HL-60/S4 treated with phorbol 12-myristate 13-acetate at 8.2 ng/mL for 4 days and 3 days (cell line): ENCODE measurements at regions not wholly inside any gene's neighbourhood (a gene's known extent, or its start where the extent isn't known, plus 50 kb on each side); places are given as distances from the start of the nearest gene placed in this dataset.
"Not testable (repeated sequence)": the region's sequence is repeated elsewhere in the genome, so short reads cannot be mapped to it uniquely, and the experiment has no call there.

Experiments
- in situ Hi-C: fragments of 300-500 bp; cut with MboI; formaldehyde crosslinking; loops from 2 replicates; pipeline ENCODE4 v1.15.0; 2022; ENCODE audit warnings: low sequenced_read_pairs

DNA sequence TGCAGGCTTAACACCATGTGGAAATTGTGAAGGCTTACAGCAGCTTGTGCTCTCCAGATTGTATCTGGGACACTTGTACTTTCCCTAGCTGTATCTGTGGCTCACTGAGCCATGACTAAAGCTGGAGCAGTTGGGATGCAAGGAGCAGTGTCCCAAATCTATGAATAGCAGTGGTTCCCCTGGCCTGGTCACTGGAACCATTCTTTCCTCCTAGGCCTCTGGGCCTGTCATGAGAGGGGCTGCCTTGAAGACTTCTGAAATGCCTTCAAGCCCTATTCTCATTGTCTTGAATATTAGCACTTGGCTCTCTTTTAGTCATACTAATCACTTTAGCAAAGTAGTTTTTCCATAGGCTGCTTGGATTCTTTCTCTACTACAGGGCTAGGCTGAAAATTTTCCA is 186.8 kb upstream of the LRATD1 start:
- in situ Hi-C loops: no loop called here

DNA sequence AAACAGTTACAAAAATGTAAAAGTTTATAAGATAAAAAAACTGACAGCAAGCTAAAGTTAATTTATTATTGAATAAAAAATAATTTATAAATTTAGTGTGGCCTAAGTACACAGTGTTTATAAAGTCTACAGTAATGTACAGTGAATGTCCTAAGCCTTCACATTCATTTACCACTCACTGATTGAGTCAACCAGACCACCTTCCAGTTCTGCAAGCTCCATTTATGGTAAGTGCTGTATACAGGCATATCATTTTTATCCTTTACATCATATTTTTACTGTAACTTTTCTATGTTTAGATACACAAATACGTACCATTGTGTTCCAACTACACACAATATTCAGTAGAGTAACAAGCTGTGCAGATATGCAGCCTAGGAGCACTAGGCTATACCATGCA is 184.2 kb upstream of the LRATD1 start:
- in situ Hi-C loops: no loop called here

DNA sequence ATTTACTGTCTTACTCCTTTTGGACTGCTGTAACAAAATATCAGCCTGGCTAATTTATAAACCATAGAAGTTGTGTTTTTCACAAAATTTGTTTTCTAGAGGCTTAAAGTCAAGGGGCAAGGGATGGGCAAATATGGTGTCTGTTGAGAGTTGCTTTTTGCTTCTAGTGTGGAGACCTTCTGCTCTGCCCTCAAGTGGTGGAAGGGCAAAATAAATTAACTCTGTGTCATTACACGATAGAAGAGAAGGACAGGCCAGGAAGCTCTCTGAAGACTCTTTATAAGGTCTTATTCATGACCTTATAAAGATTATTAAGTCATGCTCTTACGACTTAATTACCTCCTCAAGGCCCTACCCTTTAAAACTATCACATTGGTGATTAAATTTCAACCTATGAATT is 181.2 kb upstream of the LRATD1 start:
- in situ Hi-C loops: no loop called here

DNA sequence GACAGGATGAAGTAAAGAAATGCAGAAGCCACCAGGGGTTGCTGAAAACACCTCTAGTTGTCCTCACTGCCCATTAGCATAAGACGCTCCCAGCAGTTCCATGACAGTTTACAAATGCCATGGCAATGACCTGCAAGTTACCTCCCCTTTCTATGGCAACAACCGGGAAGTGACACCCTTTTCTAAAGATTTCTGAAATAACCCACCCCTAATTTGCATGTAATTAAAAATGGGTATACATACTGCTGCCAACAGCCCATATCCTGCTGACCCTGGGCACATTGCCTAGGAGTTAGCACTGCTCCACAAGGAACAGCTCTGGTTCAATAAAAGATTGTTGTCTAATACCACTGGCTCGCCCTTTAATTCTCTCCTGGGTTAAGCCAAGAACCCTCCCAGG is 178.3 kb upstream of the LRATD1 start:
- in situ Hi-C loops: no loop called here

DNA sequence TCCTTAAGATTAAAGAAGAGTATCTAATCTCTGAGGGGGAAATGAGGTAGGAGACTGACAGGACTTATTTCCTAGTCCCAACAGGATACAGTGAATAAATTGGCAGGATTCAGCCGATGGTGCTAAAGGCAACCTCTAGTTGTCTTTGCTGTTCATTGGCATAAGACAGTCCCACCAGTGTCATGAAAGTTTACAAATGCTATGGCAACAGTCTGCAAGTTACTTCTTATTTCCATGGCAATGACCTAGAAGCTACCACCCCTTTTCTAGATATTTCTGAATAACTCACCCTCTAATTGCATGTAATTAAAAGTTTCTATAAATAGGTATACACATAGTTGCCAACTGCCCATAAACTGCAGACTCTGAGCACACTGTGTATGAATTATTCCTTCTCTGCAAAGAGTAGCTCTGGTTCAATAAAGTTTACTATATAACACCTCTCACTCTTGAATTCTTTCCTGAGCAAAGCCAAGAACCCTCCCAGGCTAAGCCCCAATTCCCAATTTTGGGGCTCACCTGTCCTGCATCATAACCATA is 172.7 kb upstream of the LRATD1 start:
- in situ Hi-C loops: no loop called here

DNA sequence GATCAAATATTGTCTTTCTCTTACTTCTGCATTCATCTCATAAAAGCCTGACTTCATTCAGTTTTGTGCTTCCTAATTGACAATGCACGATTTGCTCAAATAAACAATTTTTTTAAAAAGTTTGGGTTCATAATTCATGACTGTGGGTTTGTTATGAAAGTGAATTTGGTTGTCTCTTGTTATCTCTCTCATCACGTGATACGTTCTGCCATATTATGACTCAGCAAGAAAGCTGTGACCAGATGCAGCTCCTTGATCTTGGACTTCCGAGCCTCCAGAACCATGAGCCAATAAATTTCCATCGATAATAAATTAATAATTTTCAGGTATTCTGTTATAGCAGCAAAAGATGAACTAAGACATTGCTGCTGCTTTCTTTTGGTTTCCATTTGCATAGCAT is 156.5 kb upstream of the LRATD1 start:
- in situ Hi-C loops: no loop called here

DNA sequence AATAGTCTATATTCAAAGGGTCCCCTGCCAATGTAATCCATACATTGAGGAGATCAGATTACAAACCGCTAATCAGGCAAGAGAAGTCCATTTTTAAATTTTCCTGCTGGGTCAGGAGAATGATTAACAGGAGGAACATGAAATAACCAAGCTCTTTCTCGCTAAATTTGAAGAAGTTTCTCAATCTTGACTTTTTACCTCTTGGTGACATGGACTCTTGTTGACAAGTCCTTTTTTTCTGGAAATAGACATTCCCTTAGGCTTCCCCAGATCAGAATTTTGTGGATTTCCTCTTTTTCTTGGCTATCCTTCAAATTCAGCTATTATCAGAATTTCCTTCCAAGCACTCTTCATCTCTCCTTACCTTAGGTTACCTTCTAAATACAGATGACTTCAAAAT is 153.0 kb upstream of the LRATD1 start:
- in situ Hi-C loops: no loop called here

DNA sequence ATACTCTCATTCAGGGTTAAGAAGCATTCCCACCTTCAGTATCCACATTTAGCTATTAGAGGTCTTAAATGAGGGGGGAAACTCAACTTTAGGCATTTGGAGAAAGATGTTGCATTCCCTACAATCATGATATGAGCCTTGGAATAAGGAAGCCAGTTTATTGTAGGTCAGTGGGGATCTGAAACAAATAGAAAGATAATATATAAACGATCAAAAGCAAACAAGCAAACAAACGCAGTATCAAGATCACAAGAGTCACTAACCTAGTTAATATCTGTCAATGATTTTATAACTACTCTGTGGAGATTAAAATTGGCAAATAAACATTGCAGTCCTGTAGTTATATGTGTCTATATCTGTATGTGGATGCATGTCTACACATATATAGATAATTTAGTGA is 152.4 kb upstream of the LRATD1 start:
- in situ Hi-C loops: no loop called here

DNA sequence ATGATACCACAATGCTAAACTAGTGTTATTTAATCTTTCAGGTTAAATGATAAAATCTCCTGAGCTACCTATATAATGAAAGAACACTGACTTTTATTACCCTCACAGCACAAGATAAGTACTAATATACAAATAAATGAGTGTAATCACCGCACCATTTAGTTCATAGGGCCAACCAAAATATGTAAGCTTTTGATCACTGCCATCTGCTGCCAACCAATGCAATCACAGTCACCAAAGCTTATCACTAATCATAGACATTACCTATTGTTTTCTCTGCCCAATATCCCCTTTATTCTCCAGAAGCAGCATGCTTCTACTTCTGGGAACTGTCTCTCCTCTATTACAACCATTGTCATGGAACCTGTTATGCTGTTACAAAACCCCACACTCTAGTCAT is 151.6 kb upstream of the LRATD1 start:
- in situ Hi-C loops: no loop called here

DNA sequence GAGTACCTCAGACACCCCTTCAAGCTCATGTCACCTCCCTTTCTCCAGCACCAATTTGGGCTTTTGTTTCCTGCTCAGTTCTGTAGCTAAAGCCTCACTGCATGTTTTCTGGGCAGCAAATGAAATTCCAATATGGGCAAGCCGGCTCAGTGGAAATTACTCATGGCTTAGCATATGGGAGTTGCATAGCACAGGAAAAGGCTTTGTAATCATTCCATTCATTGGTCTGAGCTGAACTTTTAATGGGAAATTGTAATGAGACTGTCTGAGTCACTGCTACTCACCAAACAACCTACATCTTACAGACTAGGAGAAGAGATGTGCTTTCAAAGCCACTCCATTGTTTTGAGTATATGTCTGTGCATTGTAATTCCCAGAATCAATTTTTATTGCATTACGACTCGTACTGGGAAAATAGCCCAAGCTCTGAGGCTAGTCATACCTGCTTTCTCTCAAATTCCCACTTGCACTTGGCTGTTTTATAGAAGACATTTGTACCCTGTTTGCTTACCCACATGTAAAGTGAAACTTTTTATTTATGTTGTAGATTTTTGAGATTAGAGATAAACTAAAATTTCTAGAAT is 139.5 kb upstream of the LRATD1 start:
- in situ Hi-C loops: no loop called here

DNA sequence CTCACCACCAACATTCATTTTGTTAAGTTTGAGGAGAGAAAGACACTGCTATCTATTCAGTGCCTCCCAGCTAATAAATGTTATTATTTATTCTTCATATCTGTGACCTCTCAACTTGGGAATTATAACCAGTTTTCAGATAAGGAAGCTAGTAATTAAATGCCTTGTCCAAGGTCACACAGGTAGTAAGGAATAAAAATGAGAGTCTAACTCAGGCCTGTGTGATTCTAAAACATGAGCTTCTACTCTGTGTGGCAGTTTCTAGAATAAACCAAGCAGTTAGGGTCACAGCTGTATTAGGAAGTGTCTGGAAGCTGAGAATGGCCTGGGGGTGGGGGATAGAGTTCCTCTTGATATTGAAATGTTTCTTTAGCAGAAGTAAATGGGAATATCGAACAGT is 137.8 kb upstream of the LRATD1 start:
- in situ Hi-C loops: no loop called here

DNA sequence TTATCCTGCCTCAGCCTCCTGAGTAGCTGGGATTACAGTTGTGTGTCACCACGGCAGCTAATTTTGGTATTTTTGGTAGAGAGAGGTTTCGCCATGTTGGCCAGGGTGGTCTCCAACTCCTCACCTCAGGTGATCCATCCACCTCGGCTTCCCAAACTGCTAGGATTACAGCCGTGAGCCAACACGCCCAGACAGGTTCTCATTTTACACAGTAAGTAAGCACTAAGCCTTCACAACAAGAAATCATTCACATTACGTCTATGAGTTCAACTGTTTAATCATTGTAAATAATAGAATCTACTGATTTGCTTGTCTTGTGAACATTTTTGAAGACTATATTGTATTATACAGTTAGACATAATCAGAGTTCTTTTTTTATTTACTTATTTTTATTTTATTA is 131.5 kb upstream of the LRATD1 start:
- in situ Hi-C loops: no loop called here

DNA sequence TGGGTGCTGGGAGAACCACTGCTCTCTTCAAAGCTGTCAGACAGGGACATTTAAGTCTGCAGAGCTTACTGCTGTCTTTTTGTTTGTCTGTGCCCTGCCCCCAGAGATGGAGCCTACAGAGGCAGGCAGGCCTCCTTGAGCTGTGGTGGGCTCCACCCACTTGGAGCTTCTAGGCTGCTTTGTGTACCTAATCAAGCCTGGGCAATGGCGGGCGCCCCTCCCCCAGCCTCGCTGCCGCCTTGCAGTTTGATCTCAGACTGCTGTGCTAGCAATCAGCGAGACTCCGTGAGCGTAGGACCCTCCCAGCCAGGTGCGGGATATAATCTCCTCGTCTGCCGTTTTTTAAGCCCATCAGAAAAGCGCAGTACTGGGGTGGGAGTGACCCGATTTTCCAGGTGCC is 125.6 kb upstream of the LRATD1 start:
- in situ Hi-C loops: not testable (repeated sequence)

DNA sequence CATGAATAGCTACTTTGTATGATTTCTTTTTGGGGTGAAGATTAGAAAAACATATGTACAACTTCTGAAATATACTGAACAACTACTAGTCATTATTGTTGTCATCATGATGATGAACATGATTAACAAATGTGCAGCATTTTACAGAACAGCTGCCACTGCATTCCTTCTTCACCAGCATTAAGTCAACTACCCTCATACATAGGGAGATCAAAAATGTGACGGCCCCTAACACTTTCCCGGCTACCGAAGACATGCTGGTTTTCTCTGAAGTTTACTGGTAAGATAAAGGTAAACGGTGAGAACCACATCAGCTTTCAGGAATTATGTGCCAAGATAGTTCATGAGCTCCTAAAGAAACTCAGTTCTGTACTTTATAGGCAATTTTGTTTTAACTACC is 121.0 kb upstream of the LRATD1 start:
- in situ Hi-C loops: no loop called here

DNA sequence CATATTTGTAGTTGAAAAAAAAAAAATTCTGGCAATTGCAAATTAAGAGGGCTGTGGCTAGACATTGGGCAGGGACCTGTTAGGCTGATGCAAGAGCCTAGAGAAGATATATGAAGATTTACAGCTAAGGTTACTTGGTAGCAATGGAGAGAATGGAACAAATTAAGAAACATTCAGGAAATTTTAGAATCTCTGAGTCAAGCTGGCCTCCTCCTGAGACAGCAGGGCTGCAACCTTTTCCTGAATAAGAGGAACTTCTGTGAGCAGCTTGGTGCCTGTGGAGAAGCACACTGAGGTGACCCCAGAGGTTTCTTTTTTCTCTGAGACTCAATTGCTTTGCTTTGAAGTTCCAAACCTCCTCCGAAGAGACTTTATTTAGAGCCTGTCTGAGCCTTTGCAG is 118.6 kb upstream of the LRATD1 start:
- in situ Hi-C loops: no loop called here

DNA sequence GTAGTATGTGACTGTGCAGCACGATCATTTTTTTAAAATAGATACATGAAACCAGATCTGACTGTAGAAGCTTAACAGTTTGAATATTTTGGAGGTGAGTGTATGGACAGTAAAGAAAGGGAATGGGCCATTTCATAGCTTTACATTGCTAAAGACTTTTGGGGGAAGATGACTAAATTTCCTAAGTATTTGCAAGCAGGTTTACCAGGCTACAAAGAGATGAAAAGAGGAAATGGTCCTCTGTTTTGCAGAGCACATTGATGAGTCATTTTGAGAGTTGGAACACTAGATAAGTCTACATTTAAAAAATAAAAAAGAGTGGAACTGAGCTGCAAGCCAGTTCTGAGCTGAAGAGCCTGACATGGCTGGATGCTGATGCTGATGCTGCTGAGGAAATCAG is 115.7 kb upstream of the LRATD1 start:
- in situ Hi-C loops: no loop called here

DNA sequence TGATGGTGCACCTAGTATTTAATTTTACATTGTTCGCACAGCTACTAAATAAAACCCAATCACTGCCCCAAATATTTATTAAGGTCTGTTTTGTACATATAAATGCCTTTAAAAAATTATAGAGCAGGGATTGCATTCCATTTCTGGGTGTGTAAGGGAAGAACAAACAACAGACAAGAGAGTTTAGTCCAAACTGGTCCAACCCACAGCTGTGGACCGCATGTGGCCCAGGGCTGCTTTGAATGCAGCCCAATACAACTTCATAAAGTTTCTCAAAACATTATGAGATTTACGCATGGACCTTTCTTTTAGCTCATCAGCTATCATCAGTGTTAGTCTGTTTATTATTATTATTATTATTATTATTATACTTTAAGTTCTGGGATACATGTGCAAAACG is 114.8 kb upstream of the LRATD1 start:
- in situ Hi-C loops: no loop called here

DNA sequence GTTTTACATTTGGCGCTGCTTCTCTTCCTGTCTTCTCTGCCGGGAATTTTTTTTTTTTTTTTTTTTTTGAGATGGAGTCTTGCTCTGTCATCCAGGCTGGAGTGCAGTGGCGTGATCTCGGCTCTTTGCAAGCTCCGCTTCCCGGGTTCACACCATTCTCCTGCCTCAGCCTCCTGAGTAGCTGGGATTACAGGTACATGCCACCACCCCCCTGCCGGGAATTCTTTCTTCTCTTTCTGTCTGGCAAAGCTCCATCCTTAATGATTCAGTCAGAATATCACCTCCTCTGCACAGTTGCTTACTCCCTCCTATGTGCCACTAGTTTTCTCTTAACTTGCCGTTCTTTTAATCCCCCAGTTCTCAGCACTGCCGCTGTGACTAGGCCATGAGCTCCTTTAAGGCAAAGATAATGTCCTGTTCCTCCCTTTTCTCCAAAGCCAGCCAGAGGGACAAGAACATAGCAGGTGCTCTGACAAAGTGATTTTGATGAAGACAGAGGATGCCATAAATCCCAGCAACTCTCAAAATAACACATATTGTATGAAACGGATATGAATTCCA is 112.1 kb upstream of the LRATD1 start:
- in situ Hi-C loops: no loop called here

DNA sequence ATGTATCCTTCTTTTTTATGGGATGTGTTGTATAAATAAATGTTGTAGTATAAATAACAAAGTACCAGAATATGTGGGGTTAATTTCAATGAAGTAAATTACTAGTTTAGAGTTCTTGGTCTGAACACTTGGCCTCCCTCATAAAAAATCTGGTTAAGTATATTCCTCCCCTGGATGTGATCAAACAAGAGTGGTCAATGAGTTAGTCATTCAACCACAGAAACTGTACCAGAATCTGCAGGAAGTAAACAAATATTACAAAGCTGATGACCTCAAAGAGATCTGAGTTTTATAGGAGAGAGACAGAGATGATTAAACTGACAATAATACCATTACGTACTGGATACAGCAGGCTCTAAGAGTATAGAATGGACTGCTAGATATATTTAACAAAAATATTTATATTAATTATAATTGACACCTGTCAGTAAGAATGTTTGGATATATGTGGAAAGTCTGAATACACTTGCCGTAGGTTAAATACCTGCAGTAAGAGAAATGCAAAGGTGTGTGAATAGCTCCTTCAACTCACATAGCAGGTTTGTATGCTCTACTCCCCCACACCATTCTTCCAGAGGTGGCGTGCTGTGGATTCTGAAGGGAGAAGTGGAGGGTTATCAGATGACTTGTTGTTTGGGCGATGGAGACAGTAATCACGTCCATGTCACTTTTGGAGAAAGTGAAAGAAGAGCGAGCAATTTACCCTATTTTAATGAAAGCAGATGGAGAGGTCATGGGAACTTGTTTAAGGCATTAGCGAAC is 108.3 kb upstream of the LRATD1 start:
- in situ Hi-C loops: no loop called here

DNA sequence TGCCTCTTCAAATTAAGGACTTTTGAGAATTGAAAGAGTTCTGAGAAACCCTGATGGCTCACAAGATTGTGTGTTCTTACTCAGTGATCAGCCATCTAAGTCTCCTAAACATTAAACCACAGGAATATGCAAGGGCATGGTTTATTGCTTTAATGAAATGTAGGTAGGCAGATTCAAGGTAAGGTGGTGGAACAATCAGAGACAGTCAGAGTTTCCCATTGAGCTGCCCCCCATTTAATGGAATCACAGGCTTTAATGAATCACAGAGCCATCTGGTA is 107.8 kb upstream of the LRATD1 start:
- in situ Hi-C loops: no loop called here

DNA sequence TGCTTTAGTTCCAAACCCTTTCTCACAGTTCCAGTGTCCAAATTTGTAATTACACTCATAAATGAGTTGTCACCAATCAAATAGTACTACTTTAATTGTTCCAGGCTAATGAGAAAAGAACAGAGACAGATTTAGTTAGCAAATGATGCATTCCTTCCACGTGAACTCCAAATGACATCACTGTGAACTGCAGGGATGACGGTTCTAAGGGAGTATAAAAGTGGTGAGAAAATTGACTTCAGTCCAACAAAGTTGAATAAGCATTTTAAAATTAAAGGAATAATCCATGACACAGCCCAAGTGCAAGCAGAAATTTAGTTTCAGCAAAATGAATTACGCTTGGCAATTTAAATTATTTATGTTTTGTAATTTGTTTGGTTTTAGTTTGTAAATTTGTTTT is 102.0 kb upstream of the LRATD1 start:
- in situ Hi-C loops: no loop called here

DNA sequence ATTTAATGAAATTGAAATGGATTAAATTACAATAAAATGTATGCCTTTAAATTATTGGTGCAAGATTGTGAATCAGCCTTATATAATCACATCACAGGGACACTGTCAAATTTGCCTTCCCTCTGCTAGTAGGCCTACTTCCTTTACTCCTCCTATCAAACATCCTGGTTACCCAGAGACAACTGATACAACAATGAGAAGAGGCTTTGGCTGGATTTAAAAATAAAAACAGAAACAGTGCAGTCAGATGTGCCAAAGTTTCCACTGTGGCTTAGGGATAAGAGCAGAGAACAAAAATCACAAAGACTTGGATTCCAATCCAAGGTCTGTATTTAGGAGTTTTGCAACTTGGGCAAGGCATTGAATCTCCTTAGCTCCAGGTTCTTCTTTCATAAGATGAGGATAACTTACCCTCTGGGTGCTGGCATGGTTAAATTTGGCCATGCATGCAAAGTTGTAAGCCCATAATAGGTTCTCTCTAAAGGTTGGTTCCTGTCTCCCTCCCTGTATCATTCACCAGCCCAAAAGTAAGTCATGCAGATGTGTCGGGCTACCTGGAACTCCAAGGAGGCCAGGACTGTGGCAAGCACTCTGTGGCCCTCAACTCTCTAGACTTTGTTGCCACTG is 99.3 kb upstream of the LRATD1 start:
- in situ Hi-C loops: no loop called here
